NT2/D1 (cell line): ENCODE measurements at regions not wholly inside any gene's neighbourhood (a gene's known extent, or its start where the extent isn't known, plus 50 kb on each side); places are given as distances from the start of the nearest gene placed in this dataset.

Source experiments
- DNase-seq: peaks from one replicate; pipeline ENCODE4 v3.0.0-alpha.2; 2011; ENCODE audit warnings: low read depth, low spot score
- H3K27me3 ChIP-seq: 2 replicates; pipeline ENCODE4 v1.6.0; 2011; ENCODE audit warnings: mild to moderate bottlenecking; ENCODE audit not compliant: insufficient read length, insufficient read depth
- H3K36me3 ChIP-seq: 2 replicates; pipeline ENCODE4 v1.6.1; 2011; ENCODE audit warnings: mild to moderate bottlenecking, low read length, mixed read lengths; ENCODE audit not compliant: insufficient read depth, insufficient read length
- H3K4me1 ChIP-seq: 2 replicates; pipeline ENCODE4 v1.5.1; 2011; ENCODE audit not compliant: insufficient read depth, insufficient read length
- H3K4me3 ChIP-seq: 2 replicates; pipeline ENCODE4 v1.5.1; 2011; ENCODE audit warnings: low read depth; ENCODE audit not compliant: insufficient read length
- H3K9ac ChIP-seq: 2 replicates; pipeline ENCODE4 v1.6.0; 2011; ENCODE audit warnings: low read depth; ENCODE audit not compliant: insufficient read length
- H3K9me3 ChIP-seq: 2 replicates; pipeline ENCODE4 v1.5.1; 2011; ENCODE audit warnings: mild to moderate bottlenecking, low read length; ENCODE audit not compliant: insufficient read depth
- SUZ12 ChIP-seq: IDR thresholded peaks from 2 replicates; pipeline ENCODE4 v1.6.1; 2011; ENCODE audit not compliant: insufficient read length, insufficient read depth; ENCODE audit errors: extremely low read depth
- YY1 ChIP-seq: IDR thresholded peaks from 2 replicates; pipeline ENCODE4 v1.6.1; 2011; ENCODE audit not compliant: insufficient read length, insufficient read depth
- ZNF274 ChIP-seq: IDR thresholded peaks from 2 replicates; pipeline ENCODE4 v1.6.1; 2011; ENCODE audit warnings: mild to moderate bottlenecking, low read depth, low read length

- Histone ChIP-seq H3K4me1 (no peaks in the 10 kb centered on the region), H3K9me3 (no peaks in the 10 kb centered on the region), H3K4me3 (no peak overlapping the region), H3K27me3 (no peaks in the 10 kb centered on the region), H3K36me3 (peaks cover 8% of the 10 kb centered on the region), H3K9ac (no peak overlapping the region)
- TF ChIP-seq SUZ12: no peak
- TF ChIP-seq ZNF274: no peak
- no peak for TF ChIP-seq YY1
- DNase-seq: no peak
Observed at GRCh38 chr1:239906394-239906793, 185.3 kb upstream of the FMN2 start.

- H3K9ac ChIP-seq: no peak overlapping the region
Observed at GRCh38 chr1:239909898-239910297, 181.8 kb upstream of the FMN2 start.

GRCh38 chr1:239912471-239912870 is 179.2 kb upstream of the FMN2 start:
- Histone ChIP-seq H3K9me3 (no peaks in the 10 kb centered on the region), H3K27me3 (no peaks in the 10 kb centered on the region), H3K4me1 (peaks cover 2% of the 10 kb centered on the region), H3K9ac (no peak overlapping the region), H3K36me3 (peaks cover 8% of the 10 kb centered on the region), H3K4me3 (no peak overlapping the region)
- TF ChIP-seq ZNF274: no peak
- no peak for TF ChIP-seq SUZ12
- no peak for TF ChIP-seq YY1
- DNase-seq: no peak

More at GRCh38 chr1:239909898-239910297, 181.8 kb upstream of the FMN2 start:
- H3K4me1 ChIP-seq: peaks cover 2% of the 10 kb centered on the region
- H3K27me3 ChIP-seq: no peaks in the 10 kb centered on the region
- peaks cover 8% of the 10 kb centered on the region for H3K36me3 ChIP-seq
- no peak for DNase-seq
- no peak for TF ChIP-seq SUZ12
- TF ChIP-seq ZNF274: no peak
- TF ChIP-seq YY1: no peak
- H3K9me3 ChIP-seq: no peaks in the 10 kb centered on the region
- H3K4me3 ChIP-seq: no peak overlapping the region

DNA sequence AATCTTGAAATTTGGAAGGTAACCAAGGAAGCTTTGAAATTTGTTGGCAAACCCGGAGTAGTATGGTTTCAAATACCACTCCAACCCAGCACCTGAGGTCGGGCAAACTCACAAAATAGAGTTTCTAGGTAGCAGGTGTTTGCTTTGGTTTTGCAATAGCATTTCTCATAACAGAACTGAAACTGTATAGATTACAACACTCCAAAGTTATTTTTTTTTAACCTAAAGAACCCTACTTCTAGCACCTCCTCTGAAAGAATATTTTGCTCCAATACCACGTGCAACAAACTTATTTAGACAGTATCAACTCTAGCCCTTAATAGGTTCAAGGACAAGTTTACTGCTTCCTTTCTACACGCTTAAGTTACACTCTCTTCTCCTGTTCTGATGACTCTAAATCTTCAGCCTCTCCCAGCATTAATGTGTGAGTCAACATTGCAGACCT is 178.5 kb upstream of the FMN2 start:
- H3K9me3 ChIP-seq: no peaks in the 10 kb centered on the region
- no peaks in the 10 kb centered on the region for H3K27me3 ChIP-seq
- H3K9ac ChIP-seq: no peak overlapping the region
- H3K4me1 ChIP-seq: peaks cover 2% of the 10 kb centered on the region
- DNase-seq: no peak
- peaks cover 8% of the 10 kb centered on the region for H3K36me3 ChIP-seq
- H3K4me3 ChIP-seq: no peak overlapping the region
- TF ChIP-seq ZNF274: no peak
- no peak for TF ChIP-seq SUZ12
- TF ChIP-seq YY1: no peak

DNA sequence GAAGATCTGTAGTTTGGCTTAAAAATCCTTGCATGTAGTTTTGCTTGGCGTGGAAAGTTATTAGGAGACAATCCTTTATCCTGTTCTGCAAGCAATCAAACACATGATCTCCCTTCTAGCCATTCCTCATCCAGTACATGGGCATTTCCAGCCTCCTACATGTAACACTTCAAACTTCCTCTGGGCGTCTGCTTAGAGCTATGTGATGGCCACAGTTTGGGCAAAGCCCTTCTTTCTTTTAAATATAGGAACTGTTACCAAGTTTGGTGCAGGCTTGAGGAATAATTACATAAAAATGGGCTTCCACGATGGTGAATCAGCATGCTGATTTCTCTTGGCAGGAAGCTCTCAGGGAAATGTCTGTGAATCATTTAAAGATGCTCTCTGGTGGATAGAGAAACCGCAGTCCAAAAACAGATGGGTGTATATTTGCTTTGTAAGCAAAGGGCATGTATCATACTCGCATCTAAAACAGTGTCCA is 176.9 kb upstream of the FMN2 start:
- H3K4me3 ChIP-seq: no peak overlapping the region
- peaks cover 2% of the 10 kb centered on the region for H3K4me1 ChIP-seq
- TF ChIP-seq SUZ12 (no peak), YY1 (no peak), ZNF274 (no peak)
- no peaks in the 10 kb centered on the region for H3K9me3 ChIP-seq
- no peaks in the 10 kb centered on the region for H3K27me3 ChIP-seq
- no peak for DNase-seq
- H3K36me3 ChIP-seq: no peaks in the 10 kb centered on the region
- no peak overlapping the region for H3K9ac ChIP-seq

DNA sequence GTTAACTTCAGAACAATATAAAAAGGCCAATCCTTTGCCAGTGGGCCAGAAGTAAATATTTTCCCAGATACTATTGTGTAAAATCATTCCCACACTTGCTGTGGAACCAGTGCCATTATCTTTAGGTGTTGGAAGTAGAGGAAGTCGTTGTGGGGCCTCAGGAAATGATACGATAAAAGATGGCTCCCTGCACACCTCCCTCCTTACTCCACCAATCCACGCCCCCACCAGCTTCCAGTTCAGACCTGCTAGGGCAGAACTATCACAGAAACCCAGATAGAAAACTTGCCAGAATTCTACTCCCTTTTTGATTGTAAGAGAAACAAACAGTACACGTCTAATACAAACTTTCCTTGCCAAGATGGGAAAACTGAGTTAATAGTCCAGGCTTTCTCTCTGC is 173.0 kb upstream of the FMN2 start:
- TF ChIP-seq ZNF274: no peak
- no peak for TF ChIP-seq YY1
- TF ChIP-seq SUZ12: no peak
- peaks cover 2% of the 10 kb centered on the region for H3K4me1 ChIP-seq
- no peak for DNase-seq
- H3K27me3 ChIP-seq: no peaks in the 10 kb centered on the region
- no peak overlapping the region for H3K9ac ChIP-seq
- H3K9me3 ChIP-seq: peaks cover 3% of the 10 kb centered on the region; the same call in 1 of the 2 replicates
- no peak overlapping the region for H3K4me3 ChIP-seq
- no peaks in the 10 kb centered on the region for H3K36me3 ChIP-seq

DNA sequence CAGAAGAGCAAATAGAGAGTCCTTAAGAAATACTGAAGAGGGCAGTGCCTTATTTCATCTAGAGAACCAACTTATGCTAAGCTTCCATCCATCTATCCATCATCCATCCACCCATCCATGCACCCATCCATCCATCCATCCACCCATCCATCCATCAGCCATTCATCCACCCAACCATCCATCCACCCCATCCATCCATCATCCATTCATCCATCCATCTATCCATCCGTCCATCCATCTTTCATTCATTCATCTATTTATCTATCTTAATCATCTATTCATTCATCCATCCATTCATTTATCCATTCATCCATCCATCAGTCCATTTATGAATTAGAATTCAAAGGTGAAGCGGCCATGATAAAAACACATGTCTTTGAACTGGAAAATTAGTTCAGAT is 171.5 kb upstream of the FMN2 start:
- H3K36me3 ChIP-seq: no peaks in the 10 kb centered on the region
- no peak overlapping the region for H3K4me3 ChIP-seq
- no peaks in the 10 kb centered on the region for H3K4me1 ChIP-seq
- H3K9me3 ChIP-seq: peaks cover 18% of the 10 kb centered on the region
- no peak for DNase-seq
- no peaks in the 10 kb centered on the region for H3K27me3 ChIP-seq
- no peak for TF ChIP-seq ZNF274
- TF ChIP-seq SUZ12: no peak
- no peak for TF ChIP-seq YY1
- H3K9ac ChIP-seq: no peak overlapping the region
